Osteoblast (primary cell): ENCODE measurements at regions not wholly inside any gene's neighbourhood (a gene's known extent, or its start where the extent isn't known, plus 50 kb on each side); places are given as distances from the start of the nearest gene placed in this dataset.
A peak's percentile ranks its signal among the peaks of the same experiment; 100 is the strongest.

Experiments used
- DNase-seq: peaks from one replicate; pipeline ENCODE4 v3.0.0; 2011; ENCODE audit warnings: low spot score, mixed read lengths; ENCODE audit not compliant: insufficient read length; ENCODE audit errors: missing footprints
- H2AFZ ChIP-seq: 2 replicates; pipeline ENCODE4 v1.6.0; 2011; ENCODE audit warnings: mild to moderate bottlenecking, low read length
- H3K27ac ChIP-seq: 2 replicates; pipeline ENCODE4 v1.5.1; 2011; ENCODE audit warnings: mild to moderate bottlenecking, low read depth, low read length, moderate library complexity
- H3K27me3 ChIP-seq: 2 replicates; pipeline ENCODE4 v1.6.0; 2012; ENCODE audit warnings: mild to moderate bottlenecking, control low read depth, inconsistent platforms, low read length, moderate library complexity; ENCODE audit not compliant: insufficient read depth
- H3K36me3 ChIP-seq: 2 replicates; pipeline ENCODE4 v1.5.1; 2011; ENCODE audit warnings: mild to moderate bottlenecking, low read length, control low read depth, moderate library complexity; ENCODE audit not compliant: insufficient read depth
- H3K4me1 ChIP-seq: 2 replicates; pipeline ENCODE4 v1.5.1; 2011; ENCODE audit warnings: mild to moderate bottlenecking, low read length, control low read depth, moderate library complexity; ENCODE audit not compliant: insufficient read depth
- H3K4me2 ChIP-seq: 2 replicates; pipeline ENCODE4 v1.6.0; 2011; ENCODE audit warnings: mild to moderate bottlenecking, low read length; ENCODE audit not compliant: insufficient read depth
- H3K4me3 ChIP-seq: fragments of 200-600 bp; sonication (generic); 3 replicates; pipeline ENCODE4 v1.5.1; 2012; ENCODE audit warnings: mild to moderate bottlenecking, low read length, inconsistent platforms; ENCODE audit not compliant: insufficient read depth
- H3K79me2 ChIP-seq: 2 replicates; pipeline ENCODE4 v1.6.0; 2012; ENCODE audit warnings: mild to moderate bottlenecking, low read length, control low read depth, inconsistent platforms; ENCODE audit not compliant: insufficient read depth
- H3K9me3 ChIP-seq: 2 replicates; pipeline ENCODE4 v1.5.1; 2011; ENCODE audit warnings: low read depth, low read length, control low read depth
- H4K20me1 ChIP-seq: 2 replicates; pipeline ENCODE4 v1.6.0; 2012; ENCODE audit warnings: mild to moderate bottlenecking, low read length, control low read depth; ENCODE audit not compliant: insufficient read depth
- CTCF ChIP-seq: IDR thresholded peaks from 2 replicates; pipeline ENCODE4 v1.5.1; 2011; ENCODE audit warnings: mild to moderate bottlenecking, low read depth, low read length, moderate library complexity; ENCODE audit errors: extremely low read depth

GRCh38 chr4:78682070-78682469 lies 94.1 kb upstream of the BMP2K start:
- DNase-seq: no peak
- no peak overlapping the region for H3K4me2 ChIP-seq
- H3K4me3 ChIP-seq: no peak overlapping the region
- TF ChIP-seq CTCF: no peak
- H3K9me3 ChIP-seq: no peaks in the 10 kb centered on the region
- H3K4me1 ChIP-seq: no peaks in the 10 kb centered on the region
- no peaks in the 10 kb centered on the region for H4K20me1 ChIP-seq
- H3K27ac ChIP-seq: no peak overlapping the region
- no peaks in the 10 kb centered on the region for H3K36me3 ChIP-seq
- H2AFZ ChIP-seq: no peak overlapping the region
- H3K79me2 ChIP-seq: no peaks in the 10 kb centered on the region
- H3K27me3 ChIP-seq: no peaks in the 10 kb centered on the region

GRCh38 chr4:78683352-78683751 lies 92.8 kb upstream of the BMP2K start:
- Histone ChIP-seq H3K4me1 (peaks cover under 1% of the 10 kb centered on the region), H3K27me3 (no peaks in the 10 kb centered on the region), H3K4me2 (no peak overlapping the region), H3K36me3 (no peaks in the 10 kb centered on the region), H2AFZ (no peak overlapping the region), H3K79me2 (no peaks in the 10 kb centered on the region), H4K20me1 (no peaks in the 10 kb centered on the region), H3K27ac (no peak overlapping the region), H3K9me3 (no peaks in the 10 kb centered on the region), H3K4me3 (no peak overlapping the region)
- TF ChIP-seq CTCF: no peak
- no peak for DNase-seq

GRCh38 chr4:78684325-78685079 lies 91.6 kb upstream of the BMP2K start:
- H3K4me1 ChIP-seq: peaks cover 8% of the 10 kb centered on the region
- H3K4me2 ChIP-seq: no peak overlapping the region
- H3K36me3 ChIP-seq: no peaks in the 10 kb centered on the region
- no peaks in the 10 kb centered on the region for H3K79me2 ChIP-seq
- no peak for TF ChIP-seq CTCF
- peak; percentile 75 for DNase-seq
- H4K20me1 ChIP-seq: no peaks in the 10 kb centered on the region
- H3K4me3 ChIP-seq: no peak overlapping the region
- H3K27ac ChIP-seq: no peak overlapping the region
- no peaks in the 10 kb centered on the region for H3K9me3 ChIP-seq
- H3K27me3 ChIP-seq: no peaks in the 10 kb centered on the region
- H2AFZ ChIP-seq: no peak overlapping the region

- no peak overlapping the region for H3K4me3 ChIP-seq
- H3K36me3 ChIP-seq: no peaks in the 10 kb centered on the region
- TF ChIP-seq CTCF: no peak
- H3K4me2 ChIP-seq: no peak overlapping the region
- no peak overlapping the region for H3K27ac ChIP-seq
- H3K27me3 ChIP-seq: no peaks in the 10 kb centered on the region
- peaks cover 24% of the 10 kb centered on the region for H3K4me1 ChIP-seq
- H3K79me2 ChIP-seq: no peaks in the 10 kb centered on the region
- H4K20me1 ChIP-seq: no peaks in the 10 kb centered on the region
- no peak for DNase-seq
- H3K9me3 ChIP-seq: no peaks in the 10 kb centered on the region
- H2AFZ ChIP-seq: no peak overlapping the region
Measured at GRCh38 chr4:78687818-78688217, 88.3 kb upstream of the BMP2K start.
